Mononuclear cell (primary cell): ENCODE measurements at regions not wholly inside any gene's neighbourhood (a gene's known extent, or its start where the extent isn't known, plus 50 kb on each side); places are given as distances from the start of the nearest gene placed in this dataset.
A peak's percentile ranks its signal among the peaks of the same experiment; 100 is the strongest.

ENCODE experiments used
- H3K27me3 ChIP-seq: 2 replicates; pipeline ENCODE4 v1.6.0; 2011; ENCODE audit warnings: low read length, control low read depth; ENCODE audit not compliant: insufficient read depth
- H3K4me1 ChIP-seq: 2 replicates; pipeline ENCODE4 v1.5.1; 2011; ENCODE audit warnings: mild to moderate bottlenecking, low read length, control low read depth; ENCODE audit not compliant: insufficient read depth
- H3K4me3 ChIP-seq: 2 replicates; pipeline ENCODE4 v1.5.1; 2011; ENCODE audit warnings: mild to moderate bottlenecking, low read length, moderate library complexity
- H3K9me3 ChIP-seq: 2 replicates; pipeline ENCODE4 v1.5.1; 2011; ENCODE audit warnings: low read depth, mild to moderate bottlenecking, control low read depth, low read length

GRCh38 chr9:107600060-107600573, 110.5 kb upstream of the KLF4 start:
- Histone ChIP-seq H3K4me3 (no peak overlapping the region), H3K4me1 (peaks cover 15% of the 10 kb centered on the region), H3K27me3 (no peaks in the 10 kb centered on the region), H3K9me3 (no peaks in the 10 kb centered on the region)

- Histone ChIP-seq H3K4me3 (no peak overlapping the region), H3K4me1 (peaks cover 3% of the 10 kb centered on the region), H3K9me3 (no peaks in the 10 kb centered on the region), H3K27me3 (no peaks in the 10 kb centered on the region)
These were observed 108.2 kb upstream of the KLF4 start for GRCh38 chr9:107597743-107598217.

GRCh38 chr9:107594908-107595530, 105.5 kb upstream of the KLF4 start:
- Histone ChIP-seq H3K27me3 (no peaks in the 10 kb centered on the region), H3K4me1 (peaks cover 3% of the 10 kb centered on the region), H3K9me3 (no peaks in the 10 kb centered on the region), H3K4me3 (no peak overlapping the region)

GRCh38 chr9:107593224-107593870, 103.8 kb upstream of the KLF4 start:
- Histone ChIP-seq H3K27me3 (no peaks in the 10 kb centered on the region), H3K4me1 (peaks cover 5% of the 10 kb centered on the region), H3K4me3 (no peak overlapping the region), H3K9me3 (no peaks in the 10 kb centered on the region)

- Histone ChIP-seq H3K4me3 (no peak overlapping the region), H3K9me3 (no peaks in the 10 kb centered on the region), H3K27me3 (no peaks in the 10 kb centered on the region), H3K4me1 (peaks cover 14% of the 10 kb centered on the region)
These were observed 102.9 kb upstream of the KLF4 start for GRCh38 chr9:107592424-107592823.

- H3K4me3 ChIP-seq, result no peak overlapping the region
- H3K4me1 ChIP-seq, result peaks cover 20% of the 10 kb centered on the region
- no peaks in the 10 kb centered on the region for H3K27me3 ChIP-seq
- no peaks in the 10 kb centered on the region for H3K9me3 ChIP-seq
These were observed 102.2 kb upstream of the KLF4 start for GRCh38 chr9:107591781-107592180.

GRCh38 chr9:107588393-107588792, 98.8 kb upstream of the KLF4 start:
- Histone ChIP-seq H3K4me1 (peaks cover 18% of the 10 kb centered on the region), H3K9me3 (no peaks in the 10 kb centered on the region), H3K4me3 (no peak overlapping the region), H3K27me3 (no peaks in the 10 kb centered on the region)

- H3K4me3 ChIP-seq, result peak overlapping the region; percentile 13
- peaks cover 18% of the 10 kb centered on the region for H3K4me1 ChIP-seq
- no peaks in the 10 kb centered on the region for H3K9me3 ChIP-seq
- no peaks in the 10 kb centered on the region for H3K27me3 ChIP-seq
These were observed 97.8 kb upstream of the KLF4 start for GRCh38 chr9:107587191-107587963.

GRCh38 chr9:107586493-107586892, 96.9 kb upstream of the KLF4 start:
- Histone ChIP-seq H3K4me1 (peaks cover 18% of the 10 kb centered on the region), H3K27me3 (no peaks in the 10 kb centered on the region), H3K4me3 (no peak overlapping the region), H3K9me3 (no peaks in the 10 kb centered on the region)

- peaks cover 18% of the 10 kb centered on the region for H3K4me1 ChIP-seq
- H3K9me3 ChIP-seq, result no peaks in the 10 kb centered on the region
- no peak overlapping the region for H3K4me3 ChIP-seq
- no peaks in the 10 kb centered on the region for H3K27me3 ChIP-seq
These were observed 95.9 kb upstream of the KLF4 start for GRCh38 chr9:107585465-107585864.

- Histone ChIP-seq H3K9me3 (no peaks in the 10 kb centered on the region), H3K27me3 (no peaks in the 10 kb centered on the region), H3K4me3 (no peak overlapping the region), H3K4me1 (peaks cover 18% of the 10 kb centered on the region)
These were observed 95.4 kb upstream of the KLF4 start for GRCh38 chr9:107584944-107585343.

- no peaks in the 10 kb centered on the region for H3K9me3 ChIP-seq
- H3K4me3 ChIP-seq, result no peak overlapping the region
- no peaks in the 10 kb centered on the region for H3K27me3 ChIP-seq
- H3K4me1 ChIP-seq, result peaks cover 18% of the 10 kb centered on the region
These were observed 94.6 kb upstream of the KLF4 start for GRCh38 chr9:107584186-107584585.

GRCh38 chr9:107577140-107577776, 87.7 kb upstream of the KLF4 start:
- Histone ChIP-seq H3K4me1 (no peaks in the 10 kb centered on the region), H3K9me3 (no peaks in the 10 kb centered on the region), H3K4me3 (no peak overlapping the region), H3K27me3 (no peaks in the 10 kb centered on the region)

GRCh38 chr9:107571148-107571547, 81.6 kb upstream of the KLF4 start:
- Histone ChIP-seq H3K4me1 (no peaks in the 10 kb centered on the region), H3K4me3 (no peak overlapping the region), H3K9me3 (no peaks in the 10 kb centered on the region), H3K27me3 (no peaks in the 10 kb centered on the region)

GRCh38 chr9:107569174-107569573, 79.6 kb upstream of the KLF4 start:
- H3K4me1 ChIP-seq, result no peaks in the 10 kb centered on the region
- no peaks in the 10 kb centered on the region for H3K27me3 ChIP-seq
- H3K9me3 ChIP-seq, result no peaks in the 10 kb centered on the region
- H3K4me3 ChIP-seq, result no peak overlapping the region
